ENCODE measurements at regions not wholly inside any gene's neighbourhood (a gene's known extent, or its start where the extent isn't known, plus 50 kb on each side); places are given as distances from the start of the nearest gene placed in this dataset.

- no peak for TF ChIP-seq CTCF (IDR thresholded peaks at IDR 0.05)
- H3K4me3 Mint-ChIP-seq: no peak overlapping the region
- H3K4me1 Mint-ChIP-seq (ENCODE audit: low read depth): peaks cover 48% of the 10 kb centered on the region
- no peaks in the 10 kb centered on the region; the same call in 1 of the 2 replicates for H3K27me3 Mint-ChIP-seq (ENCODE audit: insufficient read depth)
- peak; percentile 71 for DNase-seq
- H3K36me3 Mint-ChIP-seq (ENCODE audit: low read depth): no peaks in the 10 kb centered on the region
- H3K9me3 Mint-ChIP-seq: no peaks in the 10 kb centered on the region
- no peak overlapping the region for H3K27ac Mint-ChIP-seq
These were observed 119.9 kb upstream of the STT3B start for GRCh38 chr3:31412832-31413231.

- no peaks in the 10 kb centered on the region for H3K9me3 Mint-ChIP-seq
- H3K36me3 Mint-ChIP-seq (ENCODE audit: low read depth): 0 out of 2 replicates have a peak, but pooled peaks cover 3% of the 10 kb centered on the region
- DNase-seq: no peak
- H3K4me1 Mint-ChIP-seq (ENCODE audit: low read depth): peaks cover 47% of the 10 kb centered on the region
- H3K4me3 Mint-ChIP-seq: no peak overlapping the region
- H3K27ac Mint-ChIP-seq: no peak overlapping the region
- H3K27me3 Mint-ChIP-seq (ENCODE audit: insufficient read depth): no peaks in the 10 kb centered on the region; the same call in 1 of the 2 replicates
- no peak for TF ChIP-seq CTCF (IDR thresholded peaks at IDR 0.05)
These were observed 119.2 kb upstream of the STT3B start for GRCh38 chr3:31413515-31413914.

- Mint-ChIP-seq H3K27ac (no peak overlapping the region), H3K4me1 (ENCODE audit: low read depth) (peaks cover 22% of the 10 kb centered on the region), H3K36me3 (ENCODE audit: low read depth) (0 out of 2 replicates have a peak, but pooled peaks cover 4% of the 10 kb centered on the region), H3K9me3 (no peaks in the 10 kb centered on the region), H3K27me3 (ENCODE audit: insufficient read depth) (no peaks in the 10 kb centered on the region; the same call in 1 of the 2 replicates), H3K4me3 (no peak overlapping the region)
- DNase-seq: no peak
- TF ChIP-seq CTCF (IDR thresholded peaks at IDR 0.05): no peak
These were observed 115.7 kb upstream of the STT3B start for GRCh38 chr3:31416980-31417379.

GRCh38 chr3:31417486-31417885, 115.2 kb upstream of the STT3B start:
- H3K27me3 Mint-ChIP-seq (ENCODE audit: insufficient read depth): no peaks in the 10 kb centered on the region; the same call in 1 of the 2 replicates
- DNase-seq: no peak
- H3K4me1 Mint-ChIP-seq (ENCODE audit: low read depth): peaks cover 24% of the 10 kb centered on the region
- H3K27ac Mint-ChIP-seq: no peak overlapping the region
- 0 out of 2 replicates have a peak, but pooled peaks cover 4% of the 10 kb centered on the region for H3K36me3 Mint-ChIP-seq (ENCODE audit: low read depth)
- no peak for TF ChIP-seq CTCF (IDR thresholded peaks at IDR 0.05)
- no peaks in the 10 kb centered on the region for H3K9me3 Mint-ChIP-seq
- no peak overlapping the region for H3K4me3 Mint-ChIP-seq

GRCh38 chr3:31420311-31420710, 112.4 kb upstream of the STT3B start:
- Mint-ChIP-seq H3K4me1 (ENCODE audit: low read depth) (peaks cover 27% of the 10 kb centered on the region), H3K4me3 (no peak overlapping the region), H3K36me3 (ENCODE audit: low read depth) (0 out of 2 replicates have a peak, but pooled peaks cover 6% of the 10 kb centered on the region), H3K27me3 (ENCODE audit: insufficient read depth) (no peaks in the 10 kb centered on the region), H3K9me3 (peaks cover 4% of the 10 kb centered on the region), H3K27ac (no peak overlapping the region)
- DNase-seq: no peak
- no peak for TF ChIP-seq CTCF (IDR thresholded peaks at IDR 0.05)
